ENCODE measurements at regions not wholly inside any gene's neighbourhood (a gene's known extent, or its start where the extent isn't known, plus 50 kb on each side); places are given as distances from the start of the nearest gene placed in this dataset.

DNA sequence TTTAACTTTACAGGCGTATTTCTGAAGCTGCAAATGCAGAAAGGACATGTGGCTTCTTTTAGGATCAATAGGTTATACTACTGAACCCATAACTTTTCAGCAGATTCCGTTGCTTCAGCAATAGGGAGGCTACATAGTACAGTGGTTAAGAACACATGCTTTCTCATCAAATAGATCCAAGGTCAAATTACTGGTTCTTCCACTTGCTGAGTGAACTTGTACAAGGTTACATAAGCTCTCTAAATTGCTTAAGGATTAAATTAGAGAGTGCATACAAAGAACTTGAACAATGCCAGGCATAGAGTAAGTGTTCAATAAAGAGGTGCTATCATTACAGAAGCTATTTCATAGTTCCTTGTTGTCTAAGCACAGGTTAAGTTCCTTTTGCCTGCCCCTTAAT, 129.6 kb downstream of the BARX2 start:
- H3K9ac ChIP-seq (ENCODE audit: insufficient read depth in 1 of 2, low read depth in 2 of 2, low read length in 2 of 2), result no peak overlapping the region
- ChIA-PET POLR2A (no interaction called here), CTCF (ENCODE audit: low intra/inter-chr PET ratio) (no interaction called here)
- H3K79me2 ChIP-seq (ENCODE audit: control insufficient read depth, insufficient read depth, low read length), result no peaks in the 10 kb centered on the region
- FAIRE-seq (no peak), ATAC-seq (no peak), DNase-seq (ENCODE audit: extremely low read depth in 1 of 4, low spot score in 3 of 4) (no peak)
- WGBS (ENCODE audit: insufficient coverage, low coverage, missing lambda C conversion rate), result 4% methylated on average over 2 of the region's 2 CpGs
- no peaks in the 10 kb centered on the region for H3K4me1 ChIP-seq (replicated peaks in 1 of 2; ENCODE audit: control insufficient read depth in 2 of 2, insufficient read depth in 2 of 2, low read length in 2 of 2)
- H3K27ac ChIP-seq (ENCODE audit: extremely low read depth, low read depth, low read length), result no peak overlapping the region
- H4K20me1 ChIP-seq (replicated peaks; ENCODE audit: control insufficient read depth, insufficient read depth, low read length), result no peaks in the 10 kb centered on the region
- H3K4me3 ChIP-seq, result no peak overlapping the region
- H3K36me3 ChIP-seq (ENCODE audit: control insufficient read depth, insufficient read depth, low read length), result no peaks in the 10 kb centered on the region
- in situ Hi-C loops (cut with MboI), result no loop called here
- TF ChIP-seq XRCC3 (IDR thresholded peaks at IDR 0.05) (no peak), POLR2B (IDR thresholded peaks at IDR 0.05; ENCODE audit: low read depth, partially characterized antibody) (no peak), TBL1XR1 (IDR thresholded peaks at IDR 0.05; ENCODE audit: low read length in 2 of 2) (no peak), RBFOX2 (IDR thresholded peaks at IDR 0.05; ENCODE audit: low read depth, low read length) (no peak), ERF (CRISPR knock-in tag; IDR thresholded peaks at IDR 0.05) (no peak), RBM22 (IDR thresholded peaks at IDR 0.05; ENCODE audit: low read depth, low read length, poor library complexity, severe bottlenecking) (no peak), NR0B1 (IDR thresholded peaks at IDR 0.05; ENCODE audit: partially characterized antibody) (no peak), HDAC2 (IDR thresholded peaks at IDR 0.05) (no peak), SMAD2 (IDR thresholded peaks at IDR 0.05; ENCODE audit: low read depth, low read length) (no peak)
- intact Hi-C loops (cut with micrococcal nuclease), result no loop called here
- H2AFZ ChIP-seq (ENCODE audit: low read depth, low read length), result no peak overlapping the region
- H3K4me2 ChIP-seq (ENCODE audit: insufficient read depth, low read length), result no peak overlapping the region
- H3K9me3 ChIP-seq (replicated peaks; ENCODE audit: control insufficient read depth, insufficient read depth, low read depth, low read length), result no peaks in the 10 kb centered on the region
- H3K9me1 ChIP-seq (ENCODE audit: control insufficient read depth, insufficient read depth, low read length), result no peaks in the 10 kb centered on the region
- H3K27me3 ChIP-seq (ENCODE audit: control insufficient read depth in 2 of 2, insufficient read depth in 2 of 2, low read length in 2 of 2), result no peaks in the 10 kb centered on the region
- no TSS peak for BruUV-seq (replicated peaks)

Data from K562 (cell line).